ENCODE measurements at regions not wholly inside any gene's neighbourhood (a gene's known extent, or its start where the extent isn't known, plus 50 kb on each side); places are given as distances from the start of the nearest gene placed in this dataset.
A peak's percentile ranks its signal among the peaks of the same experiment; 100 is the strongest.

GRCh38 chr1:115564201-115564600 is 77.6 kb upstream of the VANGL1 start:
- no peaks in the 10 kb centered on the region for H4K20me1 ChIP-seq (ENCODE audit: control insufficient read depth, insufficient read depth, insufficient read length)
- H3K23ac ChIP-seq (ENCODE audit: insufficient read length, low read depth, low read length), result no peak overlapping the region
- Mint-ChIP-seq H3K27ac (no peak overlapping the region), H3K4me1 (peaks cover 0 to 6% of the 10 kb centered on the region in 2 experiments; a peak in 2 of 4 replicates), H3K4me3 (peak overlapping the region; percentile 51 to 75), H3K27me3 (ENCODE audit: low read depth) (peaks cover 29% of the 10 kb centered on the region), H3K36me3 (ENCODE audit: insufficient read depth in 1 of 3, low read depth in 3 of 3) (peaks cover 2 to 10% (median 4%) of the 10 kb centered on the region in 3 experiments; a peak in 5 of 7 replicates), H3K9me3 (peaks cover 12 to 15% of the 10 kb centered on the region in 2 experiments)
- H4K8ac ChIP-seq (replicated peaks; ENCODE audit: insufficient read length, low read depth, low read length), result no peak overlapping the region
- no peak overlapping the region for H2BK12ac ChIP-seq (ENCODE audit: insufficient read length, low read depth, low read length)
- no peak overlapping the region for H3K27ac ChIP-seq (ENCODE audit: insufficient read length, low read depth, low read length)
- H3K4me1 ChIP-seq (ENCODE audit: insufficient read depth, low read length), result no peaks in the 10 kb centered on the region
- H3K4me2 ChIP-seq (ENCODE audit: insufficient read depth, insufficient read length, low read length), result peak overlapping the region; percentile 73
- peak; percentile 38 for DNase-seq
- H2BK120ac ChIP-seq (ENCODE audit: low read depth, low read length, poor library complexity, severe bottlenecking), result no peak overlapping the region
- WGBS (ENCODE audit: extremely low coverage, insufficient read length, low lambda C conversion rate), result no CpG with 5 or more reads among the region's 25 CpGs
- H3K9ac ChIP-seq (ENCODE audit: extremely low read depth, insufficient read length, low read length), result no peak overlapping the region
- peak overlapping the region; percentile 46 for H3K18ac ChIP-seq (ENCODE audit: insufficient read length, low read depth, low read length)
- peaks cover 3% of the 10 kb centered on the region for H3K23me2 ChIP-seq (ENCODE audit: insufficient read length, low read depth, low read length, poor library complexity, severe bottlenecking)
- no peaks in the 10 kb centered on the region; the same call in 1 of the 2 replicates for H3K27me3 ChIP-seq (ENCODE audit: insufficient read depth, low read length)
- H2BK15ac ChIP-seq (ENCODE audit: low read depth, low read length), result no peak overlapping the region
- no peak for TF ChIP-seq CTCF (conservative IDR thresholded peaks at IDR 0.05)
- H2BK20ac ChIP-seq (ENCODE audit: low read depth, low read length, poor library complexity, severe bottlenecking), result no peak overlapping the region
- no peak overlapping the region for H3K56ac ChIP-seq (ENCODE audit: insufficient read length, low read depth, low read length)
- no peaks in the 10 kb centered on the region for H3K79me2 ChIP-seq (ENCODE audit: insufficient read depth, low read length)
- H3K9me3 ChIP-seq (ENCODE audit: control insufficient read depth, low read depth, low read length), result no peaks in the 10 kb centered on the region
- H3K14ac ChIP-seq (ENCODE audit: insufficient read depth, low read length), result no peak overlapping the region
- no peak overlapping the region for H2BK5ac ChIP-seq (ENCODE audit: insufficient read length, low read length)
- H3K4ac ChIP-seq (ENCODE audit: low read depth, low read length), result no peak overlapping the region
- no peaks in the 10 kb centered on the region for H3K79me1 ChIP-seq (ENCODE audit: insufficient read depth, low read depth, low read length, poor library complexity, severe bottlenecking)
- H4K91ac ChIP-seq (ENCODE audit: insufficient read length, low read depth, low read length), result no peak overlapping the region
- H4K5ac ChIP-seq (ENCODE audit: insufficient read length, low read depth, low read length), result no peak overlapping the region
- peak overlapping the region; percentile 97 for H2AFZ ChIP-seq (ENCODE audit: low read length)
- no peak overlapping the region for H3T11ph ChIP-seq (ENCODE audit: low read length)
- H2AK5ac ChIP-seq (ENCODE audit: insufficient read length, low read length), result no peak overlapping the region

Measured in H9 (cell line).